ENCODE measurements at regions not wholly inside any gene's neighbourhood (a gene's known extent, or its start where the extent isn't known, plus 50 kb on each side); places are given as distances from the start of the nearest gene placed in this dataset.

- DNase-seq (ENCODE audit: low spot score) = no peak
Measured at GRCh38 chr2:216770050-216770449, 74.7 kb upstream of the IGFBP5 start.

More at GRCh38 chr2:216770050-216770449, 74.7 kb upstream of the IGFBP5 start:
- Histone ChIP-seq H3K27me3 (ENCODE audit: insufficient read depth) (no peaks in the 10 kb centered on the region), H3K4me2 (no peak overlapping the region), H3F3A (replicated peaks; ENCODE audit: low read depth) (no peaks in the 10 kb centered on the region), H3K4me1 (ENCODE audit: insufficient read depth) (peaks cover 13% of the 10 kb centered on the region), H2AFZ (no peak overlapping the region), H3K36me3 (ENCODE audit: insufficient read depth) (no peaks in the 10 kb centered on the region), H3K27ac (ENCODE audit: low read depth) (no peak overlapping the region), H3K9me2 (ENCODE audit: insufficient read depth) (peaks cover 6% of the 10 kb centered on the region; the same call in 1 of the 2 replicates), H3K79me2 (replicated peaks; ENCODE audit: insufficient read depth) (no peaks in the 10 kb centered on the region), H3K4me3 (no peak overlapping the region), H4K20me1 (replicated peaks; ENCODE audit: insufficient read depth) (no peaks in the 10 kb centered on the region)
- TF ChIP-seq ETS1 (IDR thresholded peaks at IDR 0.05) = no peak
- no peak for TF ChIP-seq EZH2phosphoT487 (IDR thresholded peaks at IDR 0.05; ENCODE audit: unreplicated experiment)
- TF ChIP-seq JUNB (IDR thresholded peaks at IDR 0.05; ENCODE audit: unreplicated experiment) = no peak
- TF ChIP-seq POLR2AphosphoS5 (IDR thresholded peaks at IDR 0.05; ENCODE audit: low read depth) = no peak
- no peak for TF ChIP-seq ZNF114 (CRISPR knock-in tag; IDR thresholded peaks at IDR 0.05)
- TF ChIP-seq REST (IDR thresholded peaks at IDR 0.05; ENCODE audit: unreplicated experiment) = no peak
- no peak for TF ChIP-seq EZH2 (IDR thresholded peaks at IDR 0.05; ENCODE audit: low read depth, unreplicated experiment)
- TF ChIP-seq NANOG (IDR thresholded peaks at IDR 0.05; ENCODE audit: borderline replicate concordance) = no peak
- TF ChIP-seq ZNF331 (CRISPR knock-in tag; IDR thresholded peaks at IDR 0.05; ENCODE audit: low read depth) = no peak
- no peak for TF ChIP-seq CREB1 (CRISPR knock-in tag; IDR thresholded peaks at IDR 0.05; ENCODE audit: low read depth)
- no peak for TF ChIP-seq CTCF (conservative IDR thresholded peaks at IDR 0.05; ENCODE audit: low read depth in 2 of 2)
- TF ChIP-seq ZNF462 (CRISPR knock-in tag; IDR thresholded peaks at IDR 0.05) = no peak
- TF ChIP-seq STAT1 (IDR thresholded peaks at IDR 0.05; ENCODE audit: unreplicated experiment) = no peak
- H3K9me3 Mint-ChIP-seq = peaks cover 2% of the 10 kb centered on the region; the same call in 1 of the 3 replicates
- H3K27me3 Mint-ChIP-seq (ENCODE audit: insufficient read depth, low read depth, poor library complexity) = peaks cover 7% of the 10 kb centered on the region
- no peak for ATAC-seq
- H3K36me3 Mint-ChIP-seq (ENCODE audit: low read depth) = peaks cover 3% of the 10 kb centered on the region; the same call in 1 of the 3 replicates
- no peak overlapping the region for H3K4me3 Mint-ChIP-seq
- H3K27ac Mint-ChIP-seq = no peak overlapping the region
- peaks cover 20% of the 10 kb centered on the region for H3K4me1 Mint-ChIP-seq

Data from GM23338 (cell line).